ENCODE measurements at regions not wholly inside any gene's neighbourhood (a gene's known extent, or its start where the extent isn't known, plus 50 kb on each side); places are given as distances from the start of the nearest gene placed in this dataset.

DNA sequence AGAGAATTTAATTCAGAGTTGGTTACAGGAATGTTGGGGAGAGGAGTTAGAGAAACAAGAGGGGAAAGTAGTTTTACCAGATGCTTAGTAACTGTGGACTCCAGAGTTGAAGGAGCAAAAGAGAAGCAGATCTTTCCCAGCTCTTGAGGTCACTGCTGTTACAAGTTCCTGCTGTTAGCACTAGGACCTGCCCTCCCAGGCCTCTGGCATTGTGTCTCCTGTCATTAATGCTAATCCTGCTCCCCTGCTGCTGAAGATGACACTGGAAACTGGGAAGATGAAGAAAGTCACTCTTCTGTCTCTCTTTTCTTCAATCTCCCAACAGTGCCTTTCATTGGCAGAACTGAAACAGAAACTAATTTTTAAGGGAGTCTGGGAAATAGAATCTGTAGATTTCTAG, 845.6 kb downstream of the ADGRL2 start:
- TF ChIP-seq CTCF (IDR thresholded peaks at IDR 0.05), result no peak
- no peak overlapping the region for H3K4me2 ChIP-seq (ENCODE audit: low read length)
- H3K9me3 ChIP-seq (ENCODE audit: control insufficient read depth, low read length), result no peaks in the 10 kb centered on the region
- H3K27me3 ChIP-seq (ENCODE audit: control insufficient read depth, insufficient read depth, low read length), result no peaks in the 10 kb centered on the region
- H3K4me1 ChIP-seq, result no peaks in the 10 kb centered on the region
- H3K36me3 ChIP-seq (ENCODE audit: control insufficient read depth, insufficient read depth, low read length), result no peaks in the 10 kb centered on the region
- no peak overlapping the region for H2AFZ ChIP-seq
- no peak overlapping the region for H3K27ac ChIP-seq
- H3K79me2 ChIP-seq, result no peaks in the 10 kb centered on the region
- H3K4me3 ChIP-seq (ENCODE audit: low read depth, low read length), result no peak overlapping the region
- no peak overlapping the region for H3K9ac ChIP-seq

DNA sequence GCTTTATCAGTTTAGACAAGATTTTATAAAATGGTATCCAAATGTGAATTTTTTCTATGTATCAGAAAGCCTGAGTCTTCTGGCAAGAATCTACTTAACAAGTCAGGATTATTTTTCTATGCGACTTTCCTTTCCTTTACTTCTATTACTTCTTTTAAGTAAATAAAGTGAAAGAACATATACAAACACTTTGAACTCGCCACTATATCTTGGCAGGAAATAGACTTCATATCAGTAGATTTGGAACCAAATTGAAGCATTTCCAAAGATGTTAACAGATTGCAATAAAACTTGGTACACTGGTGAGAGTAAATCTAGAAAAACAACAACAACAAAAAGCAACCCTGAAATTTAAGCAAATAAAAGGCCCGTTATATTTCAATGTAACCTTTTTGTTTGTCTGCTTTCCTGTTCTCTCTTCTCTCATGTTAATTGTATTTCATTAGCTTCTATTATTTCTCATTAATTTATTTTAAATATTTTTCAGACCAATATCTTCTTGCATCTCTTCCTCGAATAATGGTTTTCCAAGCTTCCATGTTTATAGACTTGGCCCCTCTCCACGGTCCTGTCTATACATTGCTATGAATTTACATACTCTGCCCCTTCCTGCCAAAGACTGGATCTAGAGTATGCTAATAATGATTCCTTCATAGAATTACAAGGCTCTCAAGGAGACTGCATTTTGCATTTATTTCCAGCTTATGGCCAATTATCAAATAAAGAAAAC, 843.6 kb downstream of the ADGRL2 start:
- H3K4me2 ChIP-seq (ENCODE audit: low read length), result no peak overlapping the region
- H3K9ac ChIP-seq, result no peak overlapping the region
- no peak for TF ChIP-seq CTCF (IDR thresholded peaks at IDR 0.05)
- no peaks in the 10 kb centered on the region for H3K36me3 ChIP-seq (ENCODE audit: control insufficient read depth, insufficient read depth, low read length)
- no peaks in the 10 kb centered on the region for H3K27me3 ChIP-seq (ENCODE audit: control insufficient read depth, insufficient read depth, low read length)
- H3K27ac ChIP-seq, result no peak overlapping the region
- H3K79me2 ChIP-seq, result no peaks in the 10 kb centered on the region
- no peak overlapping the region for H3K4me3 ChIP-seq (ENCODE audit: low read depth, low read length)
- H3K9me3 ChIP-seq (ENCODE audit: control insufficient read depth, low read length), result no peaks in the 10 kb centered on the region
- H2AFZ ChIP-seq, result no peak overlapping the region
- no peaks in the 10 kb centered on the region for H3K4me1 ChIP-seq

DNA sequence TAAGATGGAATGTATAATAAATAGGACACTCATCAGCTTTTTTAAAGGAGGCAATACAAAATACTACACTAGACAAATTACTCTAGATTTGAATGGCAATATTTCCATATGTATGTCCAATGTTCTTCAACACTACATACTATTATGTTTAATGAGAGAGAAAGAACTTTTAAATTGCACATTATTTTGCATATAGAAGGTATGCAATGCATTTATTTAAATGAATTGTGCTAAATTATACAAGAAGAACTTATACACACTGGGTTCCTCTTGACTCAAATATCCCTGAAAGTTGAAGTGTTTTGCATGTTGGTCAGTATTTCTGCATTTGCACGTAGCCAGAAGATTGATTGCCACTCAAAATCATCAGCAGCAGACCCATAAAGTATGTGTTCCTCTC, 839.6 kb downstream of the ADGRL2 start:
- Histone ChIP-seq H3K4me3 (ENCODE audit: low read depth, low read length) (no peak overlapping the region), H3K27me3 (ENCODE audit: control insufficient read depth, insufficient read depth, low read length) (no peaks in the 10 kb centered on the region), H2AFZ (no peak overlapping the region), H3K9ac (no peak overlapping the region), H3K79me2 (no peaks in the 10 kb centered on the region), H3K4me2 (ENCODE audit: low read length) (no peak overlapping the region), H3K27ac (no peak overlapping the region), H3K9me3 (ENCODE audit: control insufficient read depth, low read length) (no peaks in the 10 kb centered on the region), H3K36me3 (ENCODE audit: control insufficient read depth, insufficient read depth, low read length) (no peaks in the 10 kb centered on the region), H3K4me1 (no peaks in the 10 kb centered on the region)
- TF ChIP-seq CTCF (IDR thresholded peaks at IDR 0.05), result no peak

DNA sequence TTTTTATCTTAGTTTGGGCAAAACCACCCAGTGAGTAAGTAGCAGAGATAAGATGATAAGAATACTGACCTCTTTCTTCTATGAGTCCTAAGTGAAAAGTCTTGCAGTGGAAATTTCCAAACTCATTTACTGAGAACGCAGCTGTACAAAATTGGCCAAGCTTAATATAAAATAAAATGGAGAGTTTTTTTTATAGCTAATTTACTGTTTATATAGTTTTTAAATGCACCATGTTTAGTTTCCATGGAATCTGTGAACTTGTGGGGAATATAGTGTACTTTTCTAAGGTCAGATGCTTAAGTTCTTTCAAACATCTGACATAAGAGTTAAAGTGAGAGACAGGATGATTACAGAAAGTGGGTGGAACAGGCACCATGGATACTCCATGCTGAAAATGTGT, 833.5 kb downstream of the ADGRL2 start:
- Histone ChIP-seq H3K79me2 (no peaks in the 10 kb centered on the region), H3K27ac (no peak overlapping the region), H3K9me3 (ENCODE audit: control insufficient read depth, low read length) (no peaks in the 10 kb centered on the region), H3K4me1 (no peaks in the 10 kb centered on the region), H3K9ac (no peak overlapping the region), H2AFZ (no peak overlapping the region), H3K4me2 (ENCODE audit: low read length) (no peak overlapping the region), H3K27me3 (ENCODE audit: control insufficient read depth, insufficient read depth, low read length) (no peaks in the 10 kb centered on the region), H3K36me3 (ENCODE audit: control insufficient read depth, insufficient read depth, low read length) (no peaks in the 10 kb centered on the region), H3K4me3 (ENCODE audit: low read depth, low read length) (no peak overlapping the region)
- no peak for TF ChIP-seq CTCF (IDR thresholded peaks at IDR 0.05)

- Histone ChIP-seq H3K36me3 (ENCODE audit: control insufficient read depth, insufficient read depth, low read length) (no peaks in the 10 kb centered on the region), H3K9me3 (ENCODE audit: control insufficient read depth, low read length) (no peaks in the 10 kb centered on the region), H3K4me2 (ENCODE audit: low read length) (no peak overlapping the region), H3K27me3 (ENCODE audit: control insufficient read depth, insufficient read depth, low read length) (no peaks in the 10 kb centered on the region), H3K79me2 (no peaks in the 10 kb centered on the region), H3K27ac (no peak overlapping the region), H3K9ac (no peak overlapping the region), H3K4me3 (ENCODE audit: low read depth, low read length) (no peak overlapping the region), H2AFZ (no peak overlapping the region), H3K4me1 (no peaks in the 10 kb centered on the region)
- TF ChIP-seq CTCF (IDR thresholded peaks at IDR 0.05), result no peak
Measured at GRCh38 chr1:82632155-82632554, 831.4 kb downstream of the ADGRL2 start.

Data from parathyroid adenoma (tissue), 2 donors.